ENCODE measurements at regions not wholly inside any gene's neighbourhood (a gene's known extent, or its start where the extent isn't known, plus 50 kb on each side); places are given as distances from the start of the nearest gene placed in this dataset.

GRCh38 chr6:169943241-169944060 lies 192.0 kb downstream of the ERMARD start:
- TF ChIP-seq ZNF138 (CRISPR knock-in tag; conservative IDR thresholded peaks at IDR 0.05), result no peak
- TF ChIP-seq MAX (CRISPR knock-in tag; IDR thresholded peaks at IDR 0.05), result no peak
- no peak for TF ChIP-seq CTCF (IDR thresholded peaks at IDR 0.05)
- TF ChIP-seq SP1 (CRISPR knock-in tag; conservative IDR thresholded peaks at IDR 0.05), result no peak
- TF ChIP-seq CREM (CRISPR knock-in tag; IDR thresholded peaks at IDR 0.05), result no peak
- TF ChIP-seq, protein P1, sequence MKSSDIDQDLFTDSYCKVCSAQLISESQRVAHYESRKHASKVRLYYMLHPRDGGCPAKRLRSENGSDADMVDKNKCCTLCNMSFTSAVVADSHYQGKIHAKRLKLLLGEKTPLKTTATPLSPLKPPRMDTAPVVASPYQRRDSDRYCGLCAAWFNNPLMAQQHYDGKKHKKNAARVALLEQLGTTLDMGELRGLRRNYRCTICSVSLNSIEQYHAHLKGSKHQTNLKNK (CRISPR knock-in tag; IDR thresholded peaks at IDR 0.05), result no peak

Measured in WTC11 (cell line).